Hematopoietic multipotent progenitor cell (in vitro differentiated cells): ENCODE measurements at regions not wholly inside any gene's neighbourhood (a gene's known extent, or its start where the extent isn't known, plus 50 kb on each side); places are given as distances from the start of the nearest gene placed in this dataset.
A peak's percentile ranks its signal among the peaks of the same experiment; 100 is the strongest.
"Not testable (repeated sequence)": the region's sequence is repeated elsewhere in the genome, so short reads cannot be mapped to it uniquely, and the experiment has no call there.

Experiments used
- DNase-seq, 3 donors: peaks; one replicate each; pipeline ENCODE4 v3.0.0-alpha.2; 2011 to 2015; ENCODE audit warnings: low read depth in 2 of 3, low spot score in 2 of 3

DNA sequence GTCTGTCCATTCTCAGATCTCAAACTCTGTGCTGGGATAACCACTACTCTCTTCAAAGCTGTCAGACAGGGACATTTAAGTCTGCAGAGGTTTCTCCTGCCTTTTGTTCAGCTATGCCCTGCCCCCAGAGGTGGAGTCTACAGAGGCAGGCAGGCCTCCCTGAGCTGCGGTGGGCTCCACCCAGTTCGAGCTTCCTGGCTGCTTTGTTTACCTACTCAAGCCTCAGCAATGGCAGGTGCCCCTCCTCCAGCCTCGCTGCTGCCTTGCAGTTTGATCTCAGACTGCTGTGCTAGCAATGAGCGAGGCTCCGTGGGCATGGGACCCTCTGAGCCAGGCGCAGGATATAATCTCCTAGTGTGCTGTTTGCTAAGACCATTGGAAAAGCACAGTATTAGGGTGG, 53.1 kb upstream of the HUNK start:
- not testable (repeated sequence) for DNase-seq

DNA sequence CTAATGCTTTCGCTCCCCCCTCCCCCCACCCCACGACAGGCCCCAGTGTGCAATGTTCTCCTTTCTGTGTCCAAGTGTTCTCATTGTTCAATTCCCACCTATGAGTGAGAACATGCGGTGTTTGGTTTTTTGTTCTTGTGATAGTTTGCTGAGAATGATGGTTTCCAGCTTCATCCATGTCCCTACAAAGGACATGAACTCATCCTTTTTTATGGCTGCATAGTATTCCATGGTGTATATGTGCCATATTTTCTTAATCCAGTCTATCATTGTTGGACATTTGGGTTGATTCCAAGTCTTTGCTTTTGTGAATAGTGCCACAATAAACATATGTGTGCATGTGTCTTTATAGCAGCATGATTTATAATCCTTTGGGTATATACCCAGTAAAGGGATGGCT, 58.5 kb upstream of the HUNK start:
- DNase-seq: not testable (repeated sequence)

DNA sequence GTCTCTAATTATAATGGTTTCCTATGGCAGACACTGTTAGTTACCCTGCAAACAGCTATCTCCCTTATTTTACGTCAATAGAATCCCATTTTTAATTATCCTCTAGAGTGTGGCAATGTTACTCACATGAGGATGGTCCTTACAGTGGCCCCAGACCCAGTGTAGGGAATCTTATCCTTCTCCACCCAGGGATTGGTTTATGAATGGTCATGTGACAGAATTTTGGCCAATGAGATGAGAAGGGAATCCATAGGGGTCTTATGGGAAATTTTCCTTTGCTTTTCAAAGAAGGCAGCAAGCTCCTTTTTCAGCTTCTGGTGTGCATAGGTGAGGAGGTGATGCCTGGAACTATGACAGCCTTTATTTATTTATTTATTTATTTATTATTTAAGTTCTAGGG, 59.0 kb upstream of the HUNK start:
- no peak for DNase-seq

DNA sequence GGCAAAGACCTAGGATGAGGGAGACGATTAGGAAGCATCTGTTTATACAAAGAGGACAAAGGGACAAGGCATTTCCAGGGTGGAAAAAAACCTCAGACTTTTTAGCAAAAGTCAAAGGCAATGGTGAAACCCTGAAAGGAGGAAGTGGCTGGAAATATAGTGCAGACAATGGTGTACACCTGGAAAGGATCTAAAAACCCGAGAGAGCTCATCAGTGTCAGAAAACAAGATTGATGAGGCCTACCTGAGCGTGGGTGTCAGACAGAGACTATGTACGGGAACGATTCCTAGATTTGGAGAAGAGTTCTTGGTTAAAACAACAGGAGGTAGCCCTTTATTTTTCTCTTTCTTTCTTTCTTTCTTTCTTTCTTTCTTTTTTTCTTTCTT, 68.8 kb upstream of the HUNK start:
- DNase-seq: no peak

DNA sequence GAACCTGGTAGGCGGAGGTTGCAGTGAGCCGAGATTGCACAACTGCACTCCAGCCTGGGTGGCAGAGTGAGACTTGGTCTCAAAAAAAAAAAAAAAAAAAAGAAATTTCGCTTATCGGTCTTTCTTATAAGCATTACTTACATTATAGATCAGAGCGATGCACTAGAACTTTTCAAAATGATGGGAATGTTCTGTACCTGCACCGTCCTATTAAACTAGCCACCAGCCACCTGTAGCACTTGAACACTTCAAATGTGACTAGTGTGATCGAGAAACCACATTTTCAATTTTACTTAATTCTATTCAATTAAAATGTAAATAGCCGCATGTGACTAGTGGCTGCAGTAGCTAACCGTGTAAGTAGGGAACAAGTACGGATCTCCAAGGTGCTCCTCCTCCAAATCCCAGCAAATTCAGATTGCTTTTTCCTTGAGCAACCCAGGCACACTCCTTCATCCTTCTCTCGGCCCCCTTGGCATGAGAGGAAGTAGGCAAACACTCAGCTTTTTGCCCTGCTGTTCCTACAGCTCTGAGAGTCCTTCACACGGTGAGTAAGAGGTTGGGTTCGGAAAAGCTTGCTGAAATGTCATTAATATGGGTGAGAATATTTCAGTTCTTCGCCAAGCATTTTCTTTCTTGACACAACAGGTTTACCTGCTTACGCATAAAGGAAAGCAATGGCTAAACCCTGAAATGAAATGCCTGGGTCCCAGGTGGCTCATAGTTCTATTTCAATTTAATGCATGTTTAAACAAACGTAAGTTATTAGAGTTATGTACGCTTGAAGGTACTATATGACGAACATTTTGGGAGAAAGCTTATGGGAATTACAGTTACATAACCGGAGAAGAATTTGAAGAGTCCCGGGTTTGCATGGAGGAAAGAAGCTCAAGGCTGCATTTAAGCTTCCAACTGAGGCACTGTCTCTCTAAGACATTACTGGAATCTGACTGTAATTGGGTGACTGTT, 69.5 kb upstream of the HUNK start:
- DNase-seq: no peak

DNA sequence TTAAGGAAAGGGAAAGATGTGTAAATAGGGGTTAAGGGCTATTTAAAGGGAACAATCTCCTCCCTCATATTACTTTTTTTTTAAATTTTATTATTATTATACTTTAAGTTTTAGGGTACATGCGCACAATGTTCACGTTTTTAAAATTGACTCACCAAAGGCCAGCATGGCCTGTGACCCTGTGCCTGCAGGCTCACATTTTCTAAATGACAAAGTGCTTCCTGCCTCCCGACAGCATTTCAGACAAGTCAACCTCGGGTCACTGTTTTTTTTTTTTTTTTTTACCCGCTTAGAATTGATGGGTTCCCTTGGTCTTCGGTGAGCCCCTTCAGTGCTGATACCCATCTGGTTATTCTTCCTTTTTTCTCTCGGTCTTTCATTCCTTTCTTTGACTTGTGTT, 70.4 kb upstream of the SCAF4 start:
- no peak for DNase-seq

DNA sequence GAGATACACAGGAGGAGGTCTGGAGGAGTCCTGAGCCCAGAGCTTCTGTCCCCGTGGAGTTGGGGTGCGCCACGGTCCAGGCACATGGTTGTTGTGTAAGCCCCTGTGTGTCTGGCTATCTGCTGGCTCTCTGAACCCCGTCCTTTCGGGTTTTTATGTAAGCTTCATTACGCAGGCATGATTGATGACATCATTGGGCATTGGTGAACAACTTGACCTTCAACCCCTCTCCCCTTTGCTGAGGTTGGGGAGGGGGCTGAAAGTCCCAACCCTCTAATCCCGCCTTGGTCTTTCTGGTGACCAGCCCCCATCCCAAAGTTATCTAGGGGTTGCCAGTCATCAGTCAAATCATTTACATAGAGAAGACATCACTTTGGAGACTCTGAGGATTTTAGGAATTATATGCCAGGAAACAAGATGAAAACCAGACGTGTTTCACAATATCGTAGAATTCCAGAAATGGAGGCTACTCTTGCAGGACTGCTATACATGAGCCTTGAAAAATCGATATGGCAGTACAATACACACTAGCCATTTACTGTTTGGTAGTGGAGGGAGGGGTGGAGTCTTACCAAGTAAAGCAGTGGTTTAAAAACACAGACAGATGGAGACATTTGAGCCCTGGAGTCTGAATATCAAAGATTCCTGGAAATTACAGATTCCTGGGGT, 69.8 kb upstream of the SCAF4 start:
- no peak for DNase-seq

DNA sequence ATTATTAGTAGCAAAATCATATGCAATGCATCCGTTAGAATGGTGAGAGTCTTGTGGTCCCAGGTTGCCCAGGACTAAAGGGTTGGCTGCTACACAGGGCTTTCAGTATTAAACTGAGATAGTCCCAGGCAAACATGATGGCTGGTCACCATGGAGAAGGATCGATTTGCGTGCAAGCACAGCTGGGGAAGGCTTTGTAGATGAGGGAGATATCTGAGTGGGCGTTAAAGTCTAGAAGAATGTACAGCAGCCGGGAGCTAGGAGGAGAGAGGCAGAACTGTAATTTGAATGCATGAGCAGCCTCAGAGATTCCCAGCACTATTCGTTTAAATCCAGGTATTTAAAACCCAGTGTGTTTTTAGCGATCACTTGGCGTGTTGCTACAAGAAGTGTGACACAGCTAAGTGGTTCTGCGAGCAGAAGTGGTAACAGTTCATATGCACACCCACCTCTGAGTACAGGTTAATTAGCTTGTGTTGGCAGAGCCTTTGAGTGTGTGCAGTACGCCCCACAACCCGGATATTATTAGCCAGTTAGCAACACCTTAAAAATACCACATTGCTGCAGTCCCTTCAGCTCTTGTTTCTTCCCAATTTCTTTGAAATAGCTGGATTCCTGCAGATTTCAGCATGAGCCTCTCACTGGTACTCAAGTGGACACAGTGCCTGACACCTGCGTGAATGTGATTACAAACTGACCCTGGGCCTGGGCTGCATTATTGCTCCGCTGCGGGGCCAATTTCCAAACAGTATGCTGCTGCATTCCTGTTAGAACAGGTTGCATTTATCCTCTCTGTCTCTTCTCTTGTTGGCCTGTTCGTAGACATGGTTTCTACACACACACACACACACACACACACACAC, 67.2 kb upstream of the SCAF4 start:
- DNase-seq: no peak

DNA sequence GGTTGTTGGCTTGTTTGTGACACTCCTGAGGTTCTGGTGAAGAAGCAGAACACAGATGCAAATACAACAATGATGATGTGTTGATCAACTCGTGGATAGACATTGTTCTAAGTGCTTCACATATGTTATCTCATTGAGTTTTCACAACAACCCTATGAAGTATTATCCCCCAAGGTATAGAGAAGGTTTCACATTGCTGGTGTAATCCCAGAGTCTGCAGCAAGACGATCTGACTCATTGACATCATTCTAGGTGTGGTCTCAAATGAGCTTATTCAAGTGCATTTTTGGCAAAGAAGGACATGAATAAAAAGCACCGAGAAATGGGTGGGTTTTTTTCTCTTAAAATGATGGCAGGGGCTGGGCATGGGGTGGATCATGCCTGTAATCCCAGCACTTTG, 64.1 kb upstream of the SCAF4 start:
- no peak for DNase-seq

DNA sequence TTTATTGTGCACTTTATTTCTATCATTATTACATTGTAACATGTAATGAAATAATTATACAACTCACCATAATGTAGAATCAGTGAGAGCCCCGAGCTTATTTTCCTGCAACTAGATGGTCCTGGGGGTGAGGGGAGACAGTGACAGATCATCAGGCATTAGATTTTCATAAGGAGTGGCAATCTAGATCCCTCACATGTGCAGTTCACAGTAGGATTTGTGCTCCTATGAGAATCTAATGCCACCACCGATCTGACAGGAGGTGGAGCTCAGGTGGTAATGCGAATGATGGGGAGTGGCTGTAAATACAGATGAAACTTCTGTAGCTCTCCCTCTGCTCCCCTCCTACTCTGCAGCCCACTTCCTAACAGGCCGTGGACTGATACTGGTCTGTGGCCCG, 58.5 kb upstream of the SCAF4 start:
- not testable (repeated sequence) for DNase-seq

DNA sequence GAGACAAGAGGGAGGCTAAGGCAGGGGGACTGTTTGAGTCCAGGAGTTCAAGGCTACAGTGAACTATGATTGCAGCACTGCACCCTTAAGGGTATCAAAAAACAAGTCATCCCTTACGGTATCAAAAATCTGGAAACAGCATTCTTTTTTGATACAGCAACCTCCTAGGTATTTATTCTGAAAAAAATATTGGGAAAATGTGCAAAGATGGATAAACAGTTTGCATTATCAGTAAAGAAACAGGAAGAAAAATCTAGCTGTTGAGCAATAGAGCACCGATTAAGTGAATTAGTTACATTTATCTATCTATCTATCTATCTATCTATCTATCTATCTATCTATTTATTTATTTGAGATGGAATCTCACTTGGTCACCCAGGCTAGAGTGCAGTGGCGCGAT, 56.7 kb upstream of the SCAF4 start:
- DNase-seq: no peak

DNA sequence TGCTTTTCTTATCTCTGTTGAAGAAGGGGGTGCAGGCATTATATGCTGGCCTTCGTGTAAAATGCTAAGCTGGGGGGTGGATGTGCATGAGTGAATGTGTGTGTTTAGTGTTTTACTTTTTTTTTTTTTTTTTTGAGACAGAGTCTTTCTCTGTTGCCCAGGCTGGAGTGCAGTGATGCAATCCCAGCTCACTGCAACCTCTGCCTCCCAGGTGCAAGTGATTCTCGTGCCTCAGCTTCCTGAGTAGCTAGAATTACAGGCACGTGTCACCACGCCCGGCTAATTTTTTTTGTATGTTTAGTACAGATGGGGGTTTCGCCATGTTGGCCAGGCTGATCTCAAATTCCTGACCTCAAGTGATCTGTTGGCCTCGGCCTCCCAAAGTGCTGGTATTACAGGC, 55.8 kb upstream of the SCAF4 start:
- DNase-seq: not testable (repeated sequence)

DNA sequence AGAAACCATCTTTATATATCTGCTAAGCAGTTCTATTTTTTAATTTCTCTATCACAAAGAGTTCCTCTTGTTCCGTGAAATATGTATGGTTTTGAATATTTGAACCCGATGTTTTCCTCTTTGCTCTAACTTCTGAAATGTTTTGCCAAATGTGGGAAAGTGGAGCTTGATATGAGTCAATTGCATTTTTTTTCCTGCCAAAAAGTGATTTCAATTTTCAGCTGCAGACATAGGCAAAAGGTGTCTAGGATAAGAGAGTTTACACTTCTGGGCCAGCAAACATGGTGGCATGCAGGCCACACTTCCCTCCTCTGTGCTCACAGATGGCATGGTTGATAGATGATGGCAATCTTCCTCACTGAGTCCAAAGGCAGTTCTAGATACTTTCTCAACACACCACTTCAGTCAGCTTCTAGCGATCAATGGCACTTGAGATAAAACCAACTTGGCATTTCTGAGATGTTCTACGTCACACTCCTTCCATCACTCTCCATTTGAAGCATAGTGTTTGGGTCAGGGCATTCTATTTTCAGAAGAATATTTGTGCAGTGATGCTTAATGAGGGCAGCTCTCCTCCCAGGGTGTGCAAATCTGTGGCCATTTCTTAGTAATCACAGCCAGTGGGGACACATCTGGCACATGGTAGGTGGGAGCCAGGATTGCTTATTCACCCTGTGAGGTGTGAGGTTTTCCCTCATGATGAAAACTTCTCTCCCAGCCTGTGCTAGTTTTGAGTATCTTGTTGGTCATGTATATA, 54.4 kb upstream of the SCAF4 start:
- no peak for DNase-seq

DNA sequence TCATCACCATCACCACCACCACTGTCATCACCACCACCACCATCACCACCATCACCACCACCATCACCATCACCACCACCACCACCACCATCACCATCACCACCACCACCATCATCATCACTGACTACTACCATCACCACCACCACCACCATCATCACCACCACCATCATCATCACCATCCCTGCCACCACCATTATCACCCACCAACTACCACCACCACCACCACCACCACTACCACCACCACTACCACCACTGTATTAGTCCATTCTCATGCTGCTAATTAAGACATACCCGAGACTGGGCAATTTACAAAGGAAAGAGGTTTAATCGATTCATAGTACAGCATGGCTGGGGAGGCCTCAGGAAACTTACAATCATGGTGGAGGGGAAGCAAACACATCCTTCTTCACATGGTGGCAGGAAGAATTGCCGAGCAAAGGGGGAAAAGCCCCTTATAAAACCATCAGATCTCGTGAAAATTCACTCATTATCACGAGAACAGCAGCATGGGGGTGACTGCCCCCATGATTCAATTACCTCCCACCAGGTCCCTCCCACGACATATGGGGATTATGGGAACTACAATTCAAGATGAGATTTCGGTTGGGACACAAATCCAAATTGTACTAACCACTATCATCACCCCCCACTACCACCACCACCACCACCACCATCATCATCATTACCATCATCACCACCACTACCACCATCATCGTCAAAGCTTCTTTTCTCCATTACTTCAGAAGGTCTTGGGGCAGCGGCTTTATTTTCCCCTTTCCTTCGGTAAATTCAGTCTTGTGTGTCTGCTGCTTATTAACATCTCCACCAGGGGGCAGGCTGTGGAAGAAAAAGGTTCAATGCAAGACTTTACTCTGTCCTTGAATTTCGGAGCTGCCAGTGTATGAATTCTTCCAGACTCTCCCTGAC, 53.6 kb upstream of the SCAF4 start:
- peak in 2 of 3 donors; percentile 42 to 76 for DNase-seq

DNA sequence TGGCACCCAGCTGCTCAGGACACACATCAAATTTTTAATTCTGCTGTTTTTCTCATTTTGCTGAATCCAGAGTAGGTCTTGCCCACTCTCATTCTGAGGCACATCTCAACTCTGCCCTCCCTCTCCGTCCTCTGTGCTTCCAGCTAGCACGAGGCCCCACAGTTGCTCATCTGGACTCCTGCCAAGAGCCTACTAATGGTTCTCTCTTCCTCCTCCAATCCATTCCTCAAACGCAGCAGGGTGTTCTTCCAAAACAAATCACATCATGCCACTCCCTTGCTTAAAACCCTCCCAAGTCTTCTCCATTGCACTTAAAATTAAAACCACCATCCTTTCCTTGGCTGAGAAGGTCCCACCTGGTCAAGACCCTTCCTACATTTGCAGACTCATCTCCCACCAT, 49.8 kb upstream of the SCAF4 start:
- DNase-seq: no peak
